HEK293 (cell line): ENCODE measurements at regions not wholly inside any gene's neighbourhood (a gene's known extent, or its start where the extent isn't known, plus 50 kb on each side); places are given as distances from the start of the nearest gene placed in this dataset.

ENCODE experiments used
- CTCF ChIA-PET: fragments of 350-600 bp; formaldehyde crosslinking; extraction: SDS; loops from one replicate; lab custom pipeline; 2021; ENCODE audit warnings: antibody characterized with exemption; lab: Yijun Ruan, JAX
- POLR2A ChIA-PET: fragments of 300-600 bp; formaldehyde crosslinking; extraction: SDS; loops from one replicate; lab custom pipeline; 2020; ENCODE audit warnings: antibody characterized with exemption, inconsistent platforms; lab: Yijun Ruan, JAX
- H3K27ac ChIP-seq: fragments of 200-500 bp; sonication (Bioruptor generic); 2 replicates; pipeline ENCODE4 v1.5.1; 2014; ENCODE audit warnings: low read depth, low read length, control low read depth, inconsistent platforms; ENCODE audit errors: extremely low read depth
- H3K36me3 ChIP-seq, 2 experiments: fragments of 200-500 bp in 1 of 2; sonication (Bioruptor generic) in 1 of 2; 1 replicate in 1 of 2; 2 replicates in 1 of 2; pipeline ENCODE4 v1.5.1; 2014 to 2017; ENCODE audit warnings: inconsistent platforms in 2 of 2, low read length in 2 of 2; ENCODE audit not compliant: control insufficient read depth in 2 of 2, insufficient read depth in 1 of 2
- H3K4me1 ChIP-seq: fragments of 200-500 bp; sonication (Bioruptor generic); 2 replicates; pipeline ENCODE4 v1.5.1; 2014; ENCODE audit warnings: mild to moderate bottlenecking, low read length, inconsistent platforms; ENCODE audit not compliant: control insufficient read depth, insufficient read depth
- H3K4me3 ChIP-seq: 2 replicates; pipeline ENCODE4 v1.5.1; 2011; ENCODE audit warnings: low read depth, mild to moderate bottlenecking, control low read depth, low read length, moderate library complexity
- H3K9me3 ChIP-seq: fragments of 200-500 bp; sonication (Bioruptor generic); 2 replicates; pipeline ENCODE4 v1.5.1; 2014; ENCODE audit warnings: low read depth, low read length, inconsistent platforms; ENCODE audit not compliant: control insufficient read depth, insufficient read depth
- EGR2 ChIP-seq: fragments of 450-650 bp; formaldehyde crosslinking; IDR thresholded peaks from 2 replicates; pipeline ENCODE4 v1.5.1; 2016; ENCODE audit warnings: low read depth, missing biosample characterization, missing genetic modification characterization
- HIC1 ChIP-seq: fragments of 450-650 bp; formaldehyde crosslinking; IDR thresholded peaks from 2 replicates; pipeline ENCODE4 v1.5.1; 2016; ENCODE audit warnings: missing biosample characterization, missing genetic modification characterization
- KLF10 ChIP-seq: fragments of 450-650 bp; IDR thresholded peaks from 2 replicates; pipeline ENCODE4 v1.5.1; 2018; ENCODE audit warnings: missing biosample characterization, mild to moderate bottlenecking, missing genetic modification characterization
- REPIN1 ChIP-seq: fragments of 450-650 bp; formaldehyde crosslinking; IDR thresholded peaks from 2 replicates; pipeline ENCODE4 v1.5.1; 2017; ENCODE audit warnings: missing biosample characterization, missing genetic modification characterization, low read depth
- WT1 ChIP-seq: fragments of 450-650 bp; formaldehyde crosslinking; IDR thresholded peaks from 2 replicates; pipeline ENCODE4 v1.5.1; 2016; ENCODE audit warnings: missing biosample characterization, missing genetic modification characterization
- ZBTB11 ChIP-seq: fragments of 450-650 bp; formaldehyde crosslinking; conservative IDR thresholded peaks from 2 replicates; pipeline ENCODE4 v1.5.1; 2016; ENCODE audit warnings: low read depth, missing biosample characterization, missing genetic modification characterization
- ZBTB7A ChIP-seq: fragments of 450-650 bp; formaldehyde crosslinking; IDR thresholded peaks from 2 replicates; pipeline ENCODE4 v1.5.1; 2016; ENCODE audit warnings: low read depth, missing biosample characterization, missing genetic modification characterization
- ZNF138 ChIP-seq: fragments of 450-650 bp; formaldehyde crosslinking; IDR thresholded peaks from 2 replicates; pipeline ENCODE4 v1.5.1; 2016; ENCODE audit warnings: missing biosample characterization, missing genetic modification characterization, borderline replicate concordance
- ZNF140 ChIP-seq: fragments of 450-650 bp; formaldehyde crosslinking; IDR thresholded peaks from 2 replicates; pipeline ENCODE4 v1.5.1; 2016; ENCODE audit warnings: missing biosample characterization, missing genetic modification characterization
- ZNF221 ChIP-seq: fragments of 450-650 bp; formaldehyde crosslinking; IDR thresholded peaks from 2 replicates; pipeline ENCODE4 v1.5.1; 2017; ENCODE audit warnings: missing biosample characterization, missing genetic modification characterization, borderline replicate concordance
- ZNF248 ChIP-seq: fragments of 450-650 bp; formaldehyde crosslinking; IDR thresholded peaks from 2 replicates; pipeline ENCODE4 v1.5.1; 2017; ENCODE audit warnings: missing biosample characterization, missing genetic modification characterization
- ZNF280D ChIP-seq: fragments of 450-650 bp; formaldehyde crosslinking; IDR thresholded peaks from 2 replicates; pipeline ENCODE4 v1.5.1; 2016; ENCODE audit warnings: missing biosample characterization, missing genetic modification characterization
- ZNF324 ChIP-seq: fragments of 450-650 bp; formaldehyde crosslinking; IDR thresholded peaks from 2 replicates; pipeline ENCODE4 v1.5.1; 2016; ENCODE audit warnings: missing biosample characterization, missing genetic modification characterization
- ZNF433 ChIP-seq: fragments of 450-650 bp; formaldehyde crosslinking; IDR thresholded peaks from 2 replicates; pipeline ENCODE4 v1.5.1; 2016; ENCODE audit warnings: missing biosample characterization, missing genetic modification characterization, low read depth
- ZNF544 ChIP-seq: fragments of 450-650 bp; formaldehyde crosslinking; IDR thresholded peaks from 2 replicates; pipeline ENCODE4 v1.5.0; 2017; ENCODE audit warnings: missing biosample characterization, missing genetic modification characterization
- ZNF596 ChIP-seq: fragments of 450-650 bp; IDR thresholded peaks from 2 replicates; pipeline ENCODE4 v1.5.0; 2018; ENCODE audit warnings: missing biosample characterization, mild to moderate bottlenecking, missing genetic modification characterization, moderate library complexity
- ZNF600 ChIP-seq: fragments of 450-650 bp; formaldehyde crosslinking; IDR thresholded peaks from 2 replicates; pipeline ENCODE4 v1.5.1; 2016; ENCODE audit warnings: missing biosample characterization, missing genetic modification characterization
- ZSCAN23 ChIP-seq: fragments of 450-650 bp; formaldehyde crosslinking; IDR thresholded peaks from 2 replicates; pipeline ENCODE4 v1.5.1; 2016; ENCODE audit warnings: missing biosample characterization, missing genetic modification characterization
- TF ChIP-seq, protein P1 (sequence below): fragments of 450-650 bp; formaldehyde crosslinking; IDR thresholded peaks from 2 replicates; pipeline ENCODE4 v1.5.1; 2016; ENCODE audit warnings: missing biosample characterization, missing genetic modification characterization

- CTCF ChIA-PET: no interaction called here
- TF ChIP-seq ZSCAN23 (tag by site-specific recombination): no peak
- no peak for TF ChIP-seq HIC1 (tag by site-specific recombination)
- no peak for TF ChIP-seq ZNF138 (tag by site-specific recombination)
- no peak for TF ChIP-seq ZNF433
- no peak for TF ChIP-seq ZBTB7A
- TF ChIP-seq ZNF596 (tag by site-specific recombination): no peak
- no peak for TF ChIP-seq ZNF221
- no peak for TF ChIP-seq REPIN1
- TF ChIP-seq ZNF140 (tag by site-specific recombination): no peak
- TF ChIP-seq ZNF544 (tag by site-specific recombination): no peak
- TF ChIP-seq ZNF280D: no peak
- no peak for TF ChIP-seq WT1 (tag by site-specific recombination)
- no peak for TF ChIP-seq ZNF600
- no peak for TF ChIP-seq ZNF324
- TF ChIP-seq, protein P1, sequence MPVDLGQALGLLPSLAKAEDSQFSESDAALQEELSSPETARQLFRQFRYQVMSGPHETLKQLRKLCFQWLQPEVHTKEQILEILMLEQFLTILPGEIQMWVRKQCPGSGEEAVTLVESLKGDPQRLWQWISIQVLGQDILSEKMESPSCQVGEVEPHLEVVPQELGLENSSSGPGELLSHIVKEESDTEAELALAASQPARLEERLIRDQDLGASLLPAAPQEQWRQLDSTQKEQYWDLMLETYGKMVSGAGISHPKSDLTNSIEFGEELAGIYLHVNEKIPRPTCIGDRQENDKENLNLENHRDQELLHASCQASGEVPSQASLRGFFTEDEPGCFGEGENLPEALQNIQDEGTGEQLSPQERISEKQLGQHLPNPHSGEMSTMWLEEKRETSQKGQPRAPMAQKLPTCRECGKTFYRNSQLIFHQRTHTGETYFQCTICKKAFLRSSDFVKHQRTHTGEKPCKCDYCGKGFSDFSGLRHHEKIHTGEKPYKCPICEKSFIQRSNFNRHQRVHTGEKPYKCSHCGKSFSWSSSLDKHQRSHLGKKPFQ (tag by site-specific recombination): no peak
- no peak for TF ChIP-seq ZBTB11 (tag by site-specific recombination)
- TF ChIP-seq KLF10 (tag by site-specific recombination): no peak
- TF ChIP-seq ZNF248 (tag by site-specific recombination): no peak
- no peak for TF ChIP-seq EGR2 (tag by site-specific recombination)
- no peak overlapping the region for H3K27ac ChIP-seq
- H3K4me1 ChIP-seq: peaks cover 5% of the 10 kb centered on the region; the same call in 1 of the 2 replicates
- POLR2A ChIA-PET: no interaction called here
- no peak overlapping the region for H3K4me3 ChIP-seq
- H3K36me3 ChIP-seq: no peaks in the 10 kb centered on the region
- H3K9me3 ChIP-seq: no peaks in the 10 kb centered on the region
Measured at GRCh38 chr20:54385746-54386145, 89.6 kb upstream of the DOK5 start.
